ENCODE measurements at regions not wholly inside any gene's neighbourhood (a gene's known extent, or its start where the extent isn't known, plus 50 kb on each side); places are given as distances from the start of the nearest gene placed in this dataset.

- WGBS, 2 donors: 86 to 89% methylated on average over 7 of the region's 7 CpGs
- no peaks in the 10 kb centered on the region for H3K27me3 ChIP-seq
- DNase-seq: no peak
- no peaks in the 10 kb centered on the region for H3K4me1 ChIP-seq
- intact Hi-C loops (cut with DNase I): no loop called here
- H3K27ac ChIP-seq: no peak overlapping the region
- H3K9me3 ChIP-seq: no peaks in the 10 kb centered on the region
- H3K4me3 ChIP-seq (replicated peaks in 1 of 3): no peak overlapping the region
- no peaks in the 10 kb centered on the region for H3K36me3 ChIP-seq
- TF ChIP-seq CTCF (IDR thresholded peaks at IDR 0.05) (no peak), POLR2A (IDR thresholded peaks at IDR 0.05) (no peak)
These were observed 95.7 kb upstream of the NR5A2 start for GRCh38 chr1:199931666-199932377.

- intact Hi-C loops (cut with DNase I): no loop called here
- 76 to 88% methylated on average over 2 of the region's 2 CpGs for WGBS, 2 donors
- Histone ChIP-seq H3K27ac (no peak overlapping the region), H3K27me3 (no peaks in the 10 kb centered on the region), H3K36me3 (no peaks in the 10 kb centered on the region), H3K9me3 (no peaks in the 10 kb centered on the region), H3K4me1 (no peaks in the 10 kb centered on the region), H3K4me3 (replicated peaks in 1 of 3) (no peak overlapping the region)
- DNase-seq: no peak
- TF ChIP-seq POLR2A (IDR thresholded peaks at IDR 0.05): no peak
These were observed 95.0 kb upstream of the NR5A2 start for GRCh38 chr1:199932462-199932861.

GRCh38 chr1:199936441-199936840, 91.1 kb upstream of the NR5A2 start:
- H3K9me3 ChIP-seq: no peaks in the 10 kb centered on the region
- DNase-seq: no peak
- no peaks in the 10 kb centered on the region for H3K27me3 ChIP-seq
- intact Hi-C loops (cut with DNase I): no loop called here
- no peak for TF ChIP-seq CTCF (IDR thresholded peaks at IDR 0.05)
- no peak for TF ChIP-seq POLR2A (IDR thresholded peaks at IDR 0.05)
- no peaks in the 10 kb centered on the region for H3K4me1 ChIP-seq
- H3K27ac ChIP-seq: no peak overlapping the region
- no peaks in the 10 kb centered on the region for H3K36me3 ChIP-seq
- WGBS, 2 donors: 71 to 75% methylated on average over 4 of the region's 4 CpGs
- no peak overlapping the region for H3K4me3 ChIP-seq (replicated peaks in 1 of 3)

GRCh38 chr1:199937161-199937560, 90.3 kb upstream of the NR5A2 start:
- no peak for TF ChIP-seq CTCF (IDR thresholded peaks at IDR 0.05)
- TF ChIP-seq POLR2A (IDR thresholded peaks at IDR 0.05): no peak
- Histone ChIP-seq H3K27me3 (no peaks in the 10 kb centered on the region), H3K4me3 (replicated peaks in 1 of 3) (no peak overlapping the region), H3K9me3 (no peaks in the 10 kb centered on the region), H3K4me1 (no peaks in the 10 kb centered on the region), H3K36me3 (no peaks in the 10 kb centered on the region), H3K27ac (no peak overlapping the region)
- 94 to 96% methylated on average over 4 of the region's 4 CpGs for WGBS, 2 donors
- intact Hi-C loops (cut with DNase I): no loop called here
- DNase-seq: no peak

GRCh38 chr1:199937661-199938060, 89.8 kb upstream of the NR5A2 start:
- WGBS, 2 donors: 80 to 84% methylated on average over 4 of the region's 4 CpGs
- TF ChIP-seq CTCF (IDR thresholded peaks at IDR 0.05) (no peak), POLR2A (IDR thresholded peaks at IDR 0.05) (no peak)

More at GRCh38 chr1:199937661-199938060, 89.8 kb upstream of the NR5A2 start:
- no peak overlapping the region for H3K27ac ChIP-seq
- H3K27me3 ChIP-seq: no peaks in the 10 kb centered on the region
- intact Hi-C loops (cut with DNase I): no loop called here
- no peaks in the 10 kb centered on the region for H3K36me3 ChIP-seq
- DNase-seq: no peak
- no peak overlapping the region for H3K4me3 ChIP-seq (replicated peaks in 1 of 3)
- H3K4me1 ChIP-seq: no peaks in the 10 kb centered on the region
- H3K9me3 ChIP-seq: no peaks in the 10 kb centered on the region

All from thyroid gland (tissue), 4 donors.